Fibroblast of mammary gland (primary cell): ENCODE measurements at regions not wholly inside any gene's neighbourhood (a gene's known extent, or its start where the extent isn't known, plus 50 kb on each side); places are given as distances from the start of the nearest gene placed in this dataset.
"Not testable (repeated sequence)": the region's sequence is repeated elsewhere in the genome, so short reads cannot be mapped to it uniquely, and the experiment has no call there.

Experiments used
- DNase-seq: peaks from one replicate; pipeline ENCODE4 v3.0.0-alpha.2; 2010; ENCODE audit warnings: low read depth
- H3K4me3 ChIP-seq: 2 replicates; pipeline ENCODE4 v1.5.1; 2011; ENCODE audit warnings: low read depth, mild to moderate bottlenecking, low read length, moderate library complexity; ENCODE audit not compliant: control insufficient read depth
- TF ChIP-seq, protein P1 (sequence below): conservative IDR thresholded peaks from 2 replicates; pipeline ENCODE4 v1.5.1; 2011; ENCODE audit warnings: low read depth, low read length, inconsistent platforms; ENCODE audit not compliant: control insufficient read depth, insufficient read depth

DNA sequence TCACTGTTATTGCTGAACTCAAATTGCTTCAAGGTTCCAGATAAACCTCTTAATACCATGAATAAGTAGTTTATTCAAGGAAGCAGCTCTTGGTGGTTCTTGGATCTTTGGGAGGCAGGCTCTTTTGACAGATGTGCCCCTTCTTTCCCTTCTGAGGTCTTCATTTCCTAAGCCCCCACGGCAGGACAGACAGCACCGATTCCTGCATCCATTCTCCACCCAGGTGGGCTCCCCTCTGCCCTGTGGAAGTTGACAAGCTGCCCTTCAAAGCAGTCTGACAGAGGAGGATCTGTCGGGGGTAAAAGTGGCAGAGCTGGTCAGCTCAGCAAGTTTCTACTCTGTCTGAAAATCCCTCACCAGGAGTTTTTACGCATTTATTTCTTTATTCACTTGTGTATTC lies 605.3 kb upstream of the B3GAT1 start:
- no peak overlapping the region for H3K4me3 ChIP-seq
- TF ChIP-seq, protein P1, sequence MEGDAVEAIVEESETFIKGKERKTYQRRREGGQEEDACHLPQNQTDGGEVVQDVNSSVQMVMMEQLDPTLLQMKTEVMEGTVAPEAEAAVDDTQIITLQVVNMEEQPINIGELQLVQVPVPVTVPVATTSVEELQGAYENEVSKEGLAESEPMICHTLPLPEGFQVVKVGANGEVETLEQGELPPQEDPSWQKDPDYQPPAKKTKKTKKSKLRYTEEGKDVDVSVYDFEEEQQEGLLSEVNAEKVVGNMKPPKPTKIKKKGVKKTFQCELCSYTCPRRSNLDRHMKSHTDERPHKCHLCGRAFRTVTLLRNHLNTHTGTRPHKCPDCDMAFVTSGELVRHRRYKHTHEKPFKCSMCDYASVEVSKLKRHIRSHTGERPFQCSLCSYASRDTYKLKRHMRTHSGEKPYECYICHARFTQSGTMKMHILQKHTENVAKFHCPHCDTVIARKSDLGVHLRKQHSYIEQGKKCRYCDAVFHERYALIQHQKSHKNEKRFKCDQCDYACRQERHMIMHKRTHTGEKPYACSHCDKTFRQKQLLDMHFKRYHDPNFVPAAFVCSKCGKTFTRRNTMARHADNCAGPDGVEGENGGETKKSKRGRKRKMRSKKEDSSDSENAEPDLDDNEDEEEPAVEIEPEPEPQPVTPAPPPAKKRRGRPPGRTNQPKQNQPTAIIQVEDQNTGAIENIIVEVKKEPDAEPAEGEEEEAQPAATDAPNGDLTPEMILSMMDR = no peak
- DNase-seq = no peak

DNA sequence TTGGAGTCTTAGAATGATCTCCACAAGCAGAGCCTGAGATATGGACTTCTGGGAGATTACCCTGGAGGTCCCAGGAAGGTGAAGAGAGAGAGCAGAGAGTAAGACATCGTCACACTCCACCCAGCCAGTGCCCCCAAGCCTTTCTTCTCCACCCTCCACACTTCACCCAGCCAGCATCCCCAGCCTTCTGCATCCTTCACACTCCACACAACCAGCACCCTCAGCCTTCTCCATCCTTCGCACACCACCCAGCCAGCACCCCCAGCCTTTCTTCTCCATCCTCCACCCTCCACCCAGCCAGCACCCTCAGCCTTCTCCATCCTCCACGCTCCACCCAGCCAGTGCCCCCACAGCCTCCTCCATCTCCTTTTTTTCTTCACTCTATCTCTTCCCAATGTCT lies 603.9 kb upstream of the B3GAT1 start:
- DNase-seq = no peak
- H3K4me3 ChIP-seq = no peak overlapping the region
- TF ChIP-seq, protein P1 = no peak

- not testable (repeated sequence) for DNase-seq, H3K4me3 ChIP-seq
Observed at GRCh38 chr11:135011313-135011712, 599.3 kb upstream of the B3GAT1 start.

DNA sequence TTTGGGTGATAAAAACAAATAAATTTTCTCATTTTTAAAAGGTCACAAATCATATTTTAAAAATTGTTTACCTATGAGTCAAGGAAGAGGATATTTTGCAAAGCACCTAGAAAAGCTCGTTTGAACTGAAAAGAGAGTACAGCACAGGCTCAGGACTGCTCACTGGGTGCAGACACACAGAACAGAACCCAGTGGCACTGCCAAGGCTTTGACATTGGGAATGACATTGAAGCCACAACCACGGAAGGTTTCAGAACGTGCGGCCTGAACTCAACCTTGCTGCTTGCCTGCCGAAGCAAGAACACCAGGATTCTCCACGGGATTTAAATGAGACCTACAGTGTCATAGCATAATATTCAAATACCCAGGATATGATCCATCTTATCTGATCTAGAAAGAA lies 597.1 kb upstream of the B3GAT1 start:
- TF ChIP-seq, protein P1 = no peak
- H3K4me3 ChIP-seq = no peak overlapping the region
- no peak for DNase-seq

GRCh38 chr11:135008412-135008811 lies 596.4 kb upstream of the B3GAT1 start:
- H3K4me3 ChIP-seq = no peak overlapping the region
- TF ChIP-seq, protein P1 = no peak
- DNase-seq = no peak

DNA sequence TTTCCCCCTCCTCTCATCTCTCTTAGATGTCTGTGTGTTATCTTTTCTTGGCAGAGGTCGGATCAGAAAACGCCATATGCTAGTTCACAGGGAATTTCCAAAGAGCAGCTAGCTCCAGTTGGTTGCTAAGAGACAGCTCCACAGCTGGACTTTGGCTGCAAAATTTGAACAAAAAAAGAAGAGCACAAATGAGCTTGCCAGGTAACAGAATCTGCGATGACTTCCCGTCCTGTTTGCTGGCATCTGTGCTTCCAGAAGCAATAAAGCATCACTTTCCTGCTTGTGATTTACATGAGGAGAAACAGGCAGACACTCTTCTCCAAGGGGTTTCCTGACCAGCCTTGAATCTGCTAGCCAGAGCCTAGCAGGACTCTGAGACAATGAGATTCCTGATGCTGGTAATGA lies 596.0 kb upstream of the B3GAT1 start:
- TF ChIP-seq, protein P1 = no peak
- H3K4me3 ChIP-seq = no peak overlapping the region
- DNase-seq = no peak

DNA sequence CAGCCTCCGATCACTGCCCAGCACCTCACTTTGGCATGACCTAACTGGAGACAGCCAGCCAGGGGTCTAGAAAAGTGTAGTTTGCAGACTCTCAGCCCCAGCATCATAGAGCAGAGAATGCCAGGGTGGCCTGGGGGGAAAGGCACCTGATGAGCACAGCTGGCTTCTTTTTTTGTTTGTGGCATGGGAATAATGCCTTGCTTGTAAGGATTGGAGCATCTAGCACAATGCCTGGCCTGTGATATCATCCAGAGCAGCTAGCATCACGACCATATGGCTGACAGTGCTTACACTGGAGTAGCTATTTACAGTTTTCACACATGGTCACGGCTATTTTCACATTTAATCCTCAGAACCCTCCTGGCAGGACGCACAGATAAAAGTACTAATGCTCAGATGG lies 594.8 kb upstream of the B3GAT1 start:
- DNase-seq = no peak
- TF ChIP-seq, protein P1 = no peak
- H3K4me3 ChIP-seq = no peak overlapping the region
